GM12892 (cell line): ENCODE measurements at regions not wholly inside any gene's neighbourhood (a gene's known extent, or its start where the extent isn't known, plus 50 kb on each side); places are given as distances from the start of the nearest gene placed in this dataset.

Experiments used
- POLR2A ChIP-seq: IDR thresholded peaks from 2 replicates; pipeline ENCODE4 v1.6.1; 2011; ENCODE audit warnings: low read depth, low read length, control low read depth
- POLR2AphosphoS5 ChIP-seq: IDR thresholded peaks from 2 replicates; pipeline ENCODE4 v1.6.1; 2011; ENCODE audit warnings: low read depth, low read length, control low read depth
- TAF1 ChIP-seq: IDR thresholded peaks from 2 replicates; pipeline ENCODE4 v1.6.1; 2011; ENCODE audit warnings: low read depth, mild to moderate bottlenecking, control low read depth, low read length, borderline replicate concordance

DNA sequence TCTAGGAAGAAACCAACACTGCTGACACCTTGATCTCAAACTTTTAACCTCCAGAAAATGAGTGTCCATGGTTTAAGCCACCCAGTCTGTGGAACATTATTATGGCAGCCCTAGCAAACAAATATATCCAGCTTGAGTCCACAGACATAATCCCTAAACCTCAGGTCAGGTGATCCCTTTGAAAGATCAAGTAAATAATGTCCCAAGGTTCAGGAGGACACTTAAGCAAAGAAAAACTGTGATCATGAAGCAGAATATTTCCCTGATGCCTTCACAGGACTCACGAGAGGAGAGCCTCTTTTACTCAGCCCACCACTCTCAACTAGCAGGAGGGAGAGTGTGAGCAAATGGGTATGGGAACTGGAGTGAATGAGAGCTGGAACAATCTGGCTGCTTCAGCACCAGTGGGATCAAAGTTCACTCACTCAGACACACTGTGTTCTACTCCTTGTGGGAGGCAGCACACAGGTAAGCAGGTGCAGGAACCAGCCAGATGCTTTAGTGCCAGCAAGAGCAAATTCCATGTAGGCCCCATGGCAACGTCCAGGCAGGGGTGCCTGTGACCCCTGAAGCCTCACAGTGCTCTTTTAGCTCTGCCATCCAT is 608.4 kb downstream of the RAB28 start:
- TF ChIP-seq POLR2AphosphoS5: no peak
- no peak for TF ChIP-seq POLR2A
- TF ChIP-seq TAF1: no peak
